ENCODE measurements at regions not wholly inside any gene's neighbourhood (a gene's known extent, or its start where the extent isn't known, plus 50 kb on each side); places are given as distances from the start of the nearest gene placed in this dataset.

DNA sequence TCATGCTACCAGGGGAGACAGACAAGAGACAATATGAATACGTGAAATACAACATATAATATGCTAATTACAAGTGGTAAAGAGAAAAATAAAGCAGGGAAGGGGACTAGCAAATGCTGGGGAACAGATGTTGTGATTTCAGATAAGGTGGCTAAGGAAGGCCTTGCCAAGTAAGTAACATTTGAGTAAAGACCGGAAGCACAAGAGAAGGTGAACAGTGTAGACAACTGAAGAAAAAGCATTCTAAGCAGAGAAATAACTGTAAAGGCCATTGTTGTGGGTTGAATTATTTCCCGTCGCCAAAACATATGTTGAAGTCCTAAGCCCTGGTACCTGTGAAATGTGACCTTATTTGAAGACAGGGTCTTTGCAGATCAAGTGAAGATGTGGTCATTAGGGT is 63.7 kb upstream of the EED start:
- TF ChIP-seq EGR1 (IDR thresholded peaks at IDR 0.05) (no peak), RAD21 (IDR thresholded peaks at IDR 0.05; ENCODE audit: low read depth) (no peak), YY1 (IDR thresholded peaks at IDR 0.05; ENCODE audit: low read depth) (no peak), CEBPB (IDR thresholded peaks at IDR 0.05) (no peak), ZBTB7A (IDR thresholded peaks at IDR 0.05; ENCODE audit: low read depth) (no peak), REST (IDR thresholded peaks at IDR 0.05; ENCODE audit: low read depth) (no peak)

Measured in Ishikawa (cell line).